Activated naive CD8-positive, alpha-beta T cell treated with anti-CD3 and anti-CD28 coated beads, Interleukin-2, amount 50 U/mL, for 24 hours (primary cell): ENCODE measurements at regions not wholly inside any gene's neighbourhood (a gene's known extent, or its start where the extent isn't known, plus 50 kb on each side); places are given as distances from the start of the nearest gene placed in this dataset.
"Not testable (repeated sequence)": the region's sequence is repeated elsewhere in the genome, so short reads cannot be mapped to it uniquely, and the experiment has no call there.

Experiments used
- ATAC-seq: fragments of 150-1000 bp; cut with Tn5 transposase; one replicate; pipeline ENCODE4 v1.10.0; 2021
- DNase-seq: peaks from one replicate; pipeline ENCODE4 v3.0.0; 2021
- H3K27ac Mint-ChIP-seq: one replicate; pipeline ENCODE4 v1.8.0; 2021; ENCODE audit warnings: mild to moderate bottlenecking, mixed read lengths
- H3K27me3 Mint-ChIP-seq: one replicate; pipeline ENCODE4 v1.8.0; 2021; ENCODE audit warnings: mixed read lengths
- H3K36me3 Mint-ChIP-seq: one replicate; pipeline ENCODE4 v1.8.0; 2021; ENCODE audit warnings: low read depth, mixed read lengths
- H3K4me1 Mint-ChIP-seq: one replicate; pipeline ENCODE4 v1.8.0; 2021; ENCODE audit warnings: mixed read lengths
- H3K4me3 Mint-ChIP-seq: one replicate; pipeline ENCODE4 v1.8.0; 2021; ENCODE audit warnings: mild to moderate bottlenecking, moderate library complexity, mixed read lengths
- H3K9me3 Mint-ChIP-seq: one replicate; pipeline ENCODE4 v1.8.0; 2021; ENCODE audit warnings: mixed read lengths

DNA sequence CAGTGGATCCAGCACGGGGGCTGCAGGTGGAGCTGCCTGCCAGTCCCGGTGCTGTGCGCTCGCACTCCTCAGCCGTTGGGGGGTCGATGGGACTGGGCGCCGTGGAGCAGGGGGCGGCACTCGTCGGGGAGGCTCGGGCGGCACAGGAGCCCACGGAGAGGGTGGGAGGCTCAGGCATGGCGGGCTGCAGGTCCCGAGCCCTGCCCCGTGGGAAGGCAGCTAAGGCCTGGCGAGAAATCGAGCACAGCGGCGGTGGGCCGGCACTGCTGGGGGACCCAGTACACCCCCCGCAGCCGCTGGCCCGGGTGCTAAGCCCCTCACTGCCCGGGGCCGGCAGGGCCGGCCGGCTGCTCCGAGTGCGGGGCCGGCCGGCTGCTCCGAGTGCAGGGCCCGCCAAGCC is 52.3 kb upstream of the MARK1 start:
- H3K27me3 Mint-ChIP-seq, H3K4me3 Mint-ChIP-seq, ATAC-seq, H3K4me1 Mint-ChIP-seq, H3K36me3 Mint-ChIP-seq, DNase-seq, H3K27ac Mint-ChIP-seq, H3K9me3 Mint-ChIP-seq: not testable (repeated sequence)

DNA sequence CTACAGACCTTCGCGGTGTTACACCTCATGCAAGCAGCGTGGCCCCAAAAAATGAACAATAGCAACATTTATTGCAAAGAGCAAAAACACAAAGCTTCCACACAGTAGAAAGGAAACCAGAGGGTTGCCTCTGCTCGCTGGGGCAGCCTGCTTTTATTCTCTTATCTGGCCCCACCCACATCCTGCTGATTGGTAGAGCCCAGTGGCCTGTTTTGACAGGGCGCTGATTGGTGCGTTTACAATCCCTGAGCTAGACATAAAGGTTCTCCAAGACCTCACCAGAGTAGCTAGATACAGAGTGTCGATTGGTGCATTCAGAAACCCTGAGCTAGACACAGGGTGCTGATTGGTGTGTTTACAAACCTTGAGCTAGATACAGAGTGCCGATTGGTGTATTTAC is 52.8 kb upstream of the MARK1 start:
- H3K27ac Mint-ChIP-seq, H3K36me3 Mint-ChIP-seq, H3K27me3 Mint-ChIP-seq, DNase-seq, H3K4me1 Mint-ChIP-seq, ATAC-seq, H3K4me3 Mint-ChIP-seq, H3K9me3 Mint-ChIP-seq: not testable (repeated sequence)

DNA sequence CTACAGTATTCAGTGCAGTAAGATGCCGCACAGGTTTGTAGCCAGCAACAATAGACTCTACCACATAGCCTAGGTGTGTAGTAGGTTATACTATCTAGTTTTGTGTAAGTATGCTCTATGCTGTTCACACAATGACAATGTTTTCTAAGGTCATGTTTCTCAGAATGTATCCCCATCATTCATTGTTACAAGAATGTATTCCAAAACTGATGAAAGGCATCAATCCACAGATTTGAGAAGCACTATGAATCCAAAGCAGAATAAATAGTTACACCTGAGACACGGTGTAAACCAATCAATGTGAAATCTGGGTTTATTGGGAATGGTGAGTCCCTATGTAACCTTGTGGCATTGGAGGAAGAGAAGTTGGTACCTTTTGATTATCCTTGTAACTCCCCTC is 54.5 kb upstream of the MARK1 start:
- no peak for ATAC-seq
- H3K4me3 Mint-ChIP-seq, result no peak overlapping the region
- H3K4me1 Mint-ChIP-seq, result no peaks in the 10 kb centered on the region
- H3K27ac Mint-ChIP-seq, result no peak overlapping the region
- no peaks in the 10 kb centered on the region for H3K36me3 Mint-ChIP-seq
- H3K27me3 Mint-ChIP-seq, result no peaks in the 10 kb centered on the region
- H3K9me3 Mint-ChIP-seq, result no peaks in the 10 kb centered on the region
- no peak for DNase-seq

DNA sequence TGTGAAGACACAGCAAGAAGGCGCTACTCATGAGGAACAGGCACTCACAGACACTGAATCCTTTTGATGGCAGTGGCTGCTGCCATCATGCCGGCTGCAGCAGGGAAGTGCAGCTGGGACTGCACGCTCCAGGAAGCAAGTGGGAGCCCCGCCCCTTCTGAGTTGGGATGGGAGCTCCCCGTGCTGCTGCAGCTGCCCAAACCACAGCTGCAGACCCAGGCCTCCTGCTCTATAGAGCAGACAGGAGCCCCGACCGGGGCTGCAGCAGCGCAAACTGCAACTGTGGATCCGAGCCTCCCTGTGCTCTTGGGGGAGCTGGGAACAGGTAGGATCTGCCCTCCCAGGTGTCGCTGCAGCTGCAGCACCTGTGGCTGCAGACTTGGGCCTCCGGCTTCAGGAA is 65.2 kb upstream of the MARK1 start:
- Mint-ChIP-seq H3K4me3 (no peak overlapping the region), H3K27me3 (peaks cover 1% of the 10 kb centered on the region), H3K27ac (no peak overlapping the region), H3K4me1 (no peaks in the 10 kb centered on the region), H3K9me3 (no peaks in the 10 kb centered on the region), H3K36me3 (no peaks in the 10 kb centered on the region)
- DNase-seq (no peak), ATAC-seq (no peak)

DNA sequence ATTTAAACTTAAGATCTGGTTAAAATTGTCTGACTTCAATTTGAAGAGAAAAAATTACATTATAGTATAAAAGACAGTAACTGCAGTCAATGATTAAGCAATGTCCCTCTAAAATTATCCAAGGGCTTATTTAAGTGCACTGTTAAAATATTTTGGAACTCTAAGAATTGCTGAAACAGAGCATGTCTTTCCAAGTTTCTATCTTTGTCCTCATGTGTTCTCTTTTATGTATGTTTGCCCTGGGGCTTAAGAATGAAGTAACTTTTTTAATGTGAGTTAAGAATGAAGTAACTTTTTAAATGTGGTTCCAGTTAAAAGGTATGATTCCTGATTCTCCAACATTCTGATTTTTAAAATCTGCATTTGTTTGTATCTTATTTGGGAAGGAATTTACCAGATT is 69.0 kb upstream of the MARK1 start:
- H3K36me3 Mint-ChIP-seq, result no peaks in the 10 kb centered on the region
- no peak for DNase-seq
- no peaks in the 10 kb centered on the region for H3K4me1 Mint-ChIP-seq
- peaks cover 12% of the 10 kb centered on the region for H3K27me3 Mint-ChIP-seq
- no peaks in the 10 kb centered on the region for H3K9me3 Mint-ChIP-seq
- H3K4me3 Mint-ChIP-seq, result no peak overlapping the region
- no peak overlapping the region for H3K27ac Mint-ChIP-seq
- no peak for ATAC-seq

DNA sequence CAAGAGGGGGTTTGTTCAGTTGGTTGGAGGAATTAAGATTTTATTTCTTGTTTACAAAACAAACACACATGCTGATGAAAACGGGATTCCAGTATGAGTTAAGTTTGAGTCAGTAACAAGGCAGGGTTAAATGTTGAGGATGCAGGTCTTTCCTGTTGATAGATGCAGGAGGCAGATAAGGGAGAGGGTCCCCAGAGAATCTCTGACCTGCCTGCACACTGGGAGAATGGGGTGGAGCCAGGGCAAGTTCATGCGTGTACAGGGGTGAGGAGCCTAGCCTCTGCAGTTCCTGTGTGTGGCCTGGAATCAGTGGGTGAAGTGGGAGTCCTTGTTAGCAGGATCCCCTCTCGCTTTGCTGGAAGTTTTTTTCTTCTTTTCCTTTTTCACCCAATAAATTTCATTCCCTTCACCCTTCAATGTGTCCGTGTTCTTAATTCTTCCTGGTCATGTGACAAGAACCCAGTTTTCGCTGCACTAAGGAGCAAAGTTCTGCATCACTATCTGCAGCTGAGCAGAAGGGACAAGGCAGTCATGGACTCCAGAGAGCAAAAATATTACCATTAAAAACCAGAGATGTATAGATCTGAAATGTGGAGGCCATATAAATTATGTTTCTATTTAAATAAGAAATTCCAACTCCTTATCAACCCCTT is 69.9 kb upstream of the MARK1 start:
- no peak overlapping the region for H3K4me3 Mint-ChIP-seq
- no peak for ATAC-seq
- H3K4me1 Mint-ChIP-seq, result no peaks in the 10 kb centered on the region

DNA sequence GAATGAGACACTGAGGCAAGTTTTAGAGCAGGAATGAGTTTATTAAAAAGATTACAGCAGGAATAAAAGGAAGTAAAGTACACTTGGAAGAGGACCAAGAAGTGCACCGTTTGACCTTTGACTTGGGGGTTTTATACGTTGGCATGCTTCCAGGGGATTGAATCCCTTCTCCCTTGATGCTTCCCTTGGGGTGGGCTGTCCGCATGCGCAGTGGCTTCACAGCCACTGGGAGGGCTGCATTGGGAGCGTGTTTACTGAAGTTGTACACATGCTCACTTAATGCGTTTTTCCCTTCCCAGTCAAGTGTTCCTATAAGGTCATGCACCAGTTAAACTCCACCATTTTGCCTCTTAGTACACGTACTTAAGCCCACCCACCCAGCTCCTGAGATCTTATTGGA is 72.4 kb upstream of the MARK1 start:
- no peak overlapping the region for H3K4me3 Mint-ChIP-seq
- DNase-seq, result no peak
- peaks cover 13% of the 10 kb centered on the region for H3K27me3 Mint-ChIP-seq
- no peak overlapping the region for H3K27ac Mint-ChIP-seq
- no peak for ATAC-seq
- H3K36me3 Mint-ChIP-seq, result no peaks in the 10 kb centered on the region
- H3K4me1 Mint-ChIP-seq, result no peaks in the 10 kb centered on the region
- no peaks in the 10 kb centered on the region for H3K9me3 Mint-ChIP-seq

More for the DNA sequence above, 69.9 kb upstream of the MARK1 start:
- Mint-ChIP-seq H3K27ac (no peak overlapping the region), H3K36me3 (no peaks in the 10 kb centered on the region), H3K9me3 (no peaks in the 10 kb centered on the region), H3K27me3 (peaks cover 12% of the 10 kb centered on the region)
- no peak for DNase-seq

DNA sequence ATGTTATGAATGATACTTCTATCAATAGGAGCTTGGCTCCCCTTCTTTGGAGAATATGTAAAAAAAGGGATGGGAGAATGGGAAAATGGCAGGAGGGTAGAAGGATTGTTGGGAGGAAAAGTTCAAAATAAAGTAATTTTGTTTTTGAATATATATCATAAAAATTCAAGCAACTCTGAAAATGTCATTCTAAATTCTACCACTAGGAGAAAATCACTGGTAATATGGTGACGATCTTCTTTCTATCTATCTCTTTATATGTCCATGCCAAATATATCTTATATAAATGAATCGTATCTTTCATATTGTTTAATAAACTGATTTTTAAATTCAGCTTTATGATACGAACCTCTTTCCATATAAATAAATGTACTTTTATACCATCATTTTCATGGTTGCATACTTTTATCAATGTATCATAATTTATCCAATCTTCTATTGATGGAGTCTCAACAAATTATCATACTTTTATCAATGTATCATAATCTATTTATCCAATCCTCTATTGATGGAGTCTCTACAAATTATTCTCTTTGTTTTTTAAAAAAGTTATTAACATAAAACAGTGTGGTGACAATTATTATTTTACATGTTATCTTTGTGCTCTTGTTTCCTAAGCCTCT is 73.7 kb upstream of the MARK1 start:
- Mint-ChIP-seq H3K36me3 (no peaks in the 10 kb centered on the region), H3K4me1 (no peaks in the 10 kb centered on the region), H3K9me3 (no peaks in the 10 kb centered on the region), H3K27ac (no peak overlapping the region), H3K4me3 (no peak overlapping the region), H3K27me3 (peaks cover 13% of the 10 kb centered on the region)
- ATAC-seq, result no peak
- DNase-seq, result no peak

DNA sequence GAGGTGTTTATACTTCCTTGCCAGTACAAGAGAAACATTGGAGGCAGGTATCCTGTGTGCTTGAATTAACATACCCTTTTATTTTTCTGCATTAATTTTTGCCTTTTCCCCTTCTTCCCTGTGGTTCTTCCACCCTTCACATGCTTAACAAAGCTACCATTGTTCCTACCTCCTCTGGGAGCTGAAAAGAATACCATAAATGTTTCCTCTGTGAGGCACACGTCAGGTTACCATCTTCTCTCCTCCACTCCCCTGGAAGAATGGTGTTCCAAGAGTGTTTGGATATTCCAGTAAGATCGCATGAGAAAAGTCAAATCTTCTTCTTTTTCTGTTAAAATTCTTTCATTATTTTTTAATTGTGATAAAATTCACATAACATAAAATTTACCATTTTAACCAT is 74.6 kb upstream of the MARK1 start:
- H3K36me3 Mint-ChIP-seq, result no peaks in the 10 kb centered on the region
- H3K4me3 Mint-ChIP-seq, result no peak overlapping the region
- no peak overlapping the region for H3K27ac Mint-ChIP-seq
- no peaks in the 10 kb centered on the region for H3K9me3 Mint-ChIP-seq
- no peaks in the 10 kb centered on the region for H3K4me1 Mint-ChIP-seq
- peaks cover 13% of the 10 kb centered on the region for H3K27me3 Mint-ChIP-seq
- no peak for DNase-seq
- ATAC-seq, result no peak

DNA sequence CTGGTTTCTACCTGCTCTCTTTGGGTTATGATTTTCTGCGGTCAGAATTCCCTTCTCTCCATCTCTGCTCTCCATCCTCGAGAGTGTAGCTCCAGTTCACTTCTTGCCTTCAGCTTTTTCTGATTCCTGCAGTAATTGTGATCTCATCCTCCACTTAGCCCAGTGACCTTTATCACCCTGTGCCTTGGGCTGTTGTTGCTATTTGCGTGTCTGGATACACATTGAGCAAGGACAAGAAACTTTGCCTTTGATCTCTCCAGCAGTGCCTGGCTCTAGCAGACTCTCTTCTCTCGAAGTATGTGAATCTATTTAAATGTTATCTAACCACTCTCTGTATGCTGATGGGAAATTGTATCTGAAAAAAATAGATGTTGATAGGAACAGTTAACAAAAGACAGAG is 76.4 kb upstream of the MARK1 start:
- Mint-ChIP-seq H3K4me3 (no peak overlapping the region), H3K9me3 (no peaks in the 10 kb centered on the region), H3K36me3 (no peaks in the 10 kb centered on the region), H3K27ac (no peak overlapping the region), H3K27me3 (peaks cover 12% of the 10 kb centered on the region), H3K4me1 (no peaks in the 10 kb centered on the region)
- DNase-seq, result no peak
- ATAC-seq, result no peak

DNA sequence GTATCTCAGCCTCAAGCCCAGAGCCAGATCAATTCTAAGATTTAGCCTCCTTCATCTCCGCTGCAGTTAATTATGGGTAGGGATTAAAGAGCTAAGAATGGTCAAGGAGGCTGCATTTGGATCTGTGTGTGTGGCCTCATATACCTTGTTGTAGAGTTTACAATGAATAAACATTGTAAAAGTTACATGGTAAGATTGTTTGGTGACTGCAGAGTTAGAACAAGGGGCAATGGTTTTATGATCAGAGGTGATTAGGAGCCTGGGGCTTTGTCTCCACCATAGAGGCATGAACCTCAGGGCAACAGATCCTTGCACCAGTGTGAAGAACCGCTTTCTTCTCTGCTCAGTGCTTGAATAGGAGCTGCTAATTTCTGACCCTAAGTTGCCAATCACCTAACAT is 77.0 kb upstream of the MARK1 start:
- H3K4me1 Mint-ChIP-seq, result no peaks in the 10 kb centered on the region
- no peak overlapping the region for H3K4me3 Mint-ChIP-seq
- H3K9me3 Mint-ChIP-seq, result no peaks in the 10 kb centered on the region
- DNase-seq, result no peak
- no peak overlapping the region for H3K27ac Mint-ChIP-seq
- H3K36me3 Mint-ChIP-seq, result no peaks in the 10 kb centered on the region
- H3K27me3 Mint-ChIP-seq, result peaks cover 12% of the 10 kb centered on the region
- no peak for ATAC-seq

DNA sequence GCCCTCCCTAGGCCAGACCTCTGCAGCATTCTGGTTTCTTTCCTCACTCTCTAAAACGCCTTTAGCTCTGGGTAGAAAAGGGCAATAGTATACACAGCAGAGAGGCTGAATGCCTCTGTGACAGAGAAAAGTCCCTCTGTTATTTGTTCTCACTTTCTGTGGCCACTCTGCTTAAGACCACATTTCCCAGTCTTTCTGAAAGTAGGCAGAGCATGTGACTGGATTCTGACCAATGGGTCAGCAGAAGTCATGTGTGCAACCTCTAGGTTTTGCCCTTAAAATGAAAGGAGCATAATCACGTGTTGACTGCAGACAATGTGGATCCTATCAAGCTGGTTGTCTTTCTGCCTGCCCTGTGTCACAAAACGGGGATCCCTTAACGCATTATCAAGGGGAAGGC is 79.7 kb upstream of the MARK1 start:
- H3K27ac Mint-ChIP-seq, result no peak overlapping the region
- peaks cover 5% of the 10 kb centered on the region for H3K9me3 Mint-ChIP-seq
- ATAC-seq (no peak), DNase-seq (no peak)
- H3K36me3 Mint-ChIP-seq, result no peaks in the 10 kb centered on the region
- no peak overlapping the region for H3K4me3 Mint-ChIP-seq
- peaks cover 7% of the 10 kb centered on the region for H3K27me3 Mint-ChIP-seq
- no peaks in the 10 kb centered on the region for H3K4me1 Mint-ChIP-seq

DNA sequence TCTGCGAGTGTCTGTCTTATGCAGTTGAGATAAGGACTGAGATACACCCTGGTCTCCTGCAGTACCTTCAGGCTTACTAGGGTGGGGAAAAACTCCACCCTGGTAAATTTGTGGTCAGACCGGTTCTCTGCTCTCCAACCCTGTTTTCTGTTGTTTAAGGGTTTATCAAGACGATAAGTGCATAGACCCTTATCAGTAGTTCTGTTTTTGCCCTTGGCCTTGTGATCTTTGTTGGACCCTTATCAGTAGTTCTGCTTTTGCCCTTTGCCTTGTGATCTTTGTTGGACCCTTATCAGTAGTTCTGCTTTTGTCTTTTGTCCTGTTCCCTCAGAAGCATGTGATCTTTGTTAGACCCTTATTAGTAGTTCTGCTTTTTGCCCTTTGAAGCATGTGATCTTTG is 83.3 kb upstream of the MARK1 start:
- H3K36me3 Mint-ChIP-seq, H3K4me3 Mint-ChIP-seq, H3K9me3 Mint-ChIP-seq, DNase-seq, ATAC-seq, H3K27me3 Mint-ChIP-seq, H3K27ac Mint-ChIP-seq, H3K4me1 Mint-ChIP-seq: not testable (repeated sequence)

DNA sequence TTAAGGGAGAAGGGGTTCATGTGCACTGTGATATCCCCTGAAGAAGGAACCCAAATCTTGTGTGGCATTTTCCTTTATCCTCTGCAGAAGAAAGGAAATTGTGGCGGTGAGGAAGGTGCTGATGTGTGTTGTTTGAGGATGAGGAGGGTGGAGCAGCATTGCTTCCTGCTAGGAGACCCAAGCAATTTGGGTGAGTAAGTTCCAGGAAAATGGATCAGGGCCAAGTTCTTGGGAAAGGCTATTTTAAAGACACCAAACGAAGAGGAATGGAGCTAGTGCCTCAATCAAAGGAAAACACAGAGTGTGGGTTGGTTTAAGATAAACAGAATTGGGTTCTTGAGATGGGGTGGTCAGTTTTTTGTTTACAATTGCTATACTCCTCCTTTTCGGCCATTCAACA is 86.7 kb upstream of the MARK1 start:
- no peak for DNase-seq
- Mint-ChIP-seq H3K4me1 (no peaks in the 10 kb centered on the region), H3K27me3 (peaks cover 3% of the 10 kb centered on the region)

DNA sequence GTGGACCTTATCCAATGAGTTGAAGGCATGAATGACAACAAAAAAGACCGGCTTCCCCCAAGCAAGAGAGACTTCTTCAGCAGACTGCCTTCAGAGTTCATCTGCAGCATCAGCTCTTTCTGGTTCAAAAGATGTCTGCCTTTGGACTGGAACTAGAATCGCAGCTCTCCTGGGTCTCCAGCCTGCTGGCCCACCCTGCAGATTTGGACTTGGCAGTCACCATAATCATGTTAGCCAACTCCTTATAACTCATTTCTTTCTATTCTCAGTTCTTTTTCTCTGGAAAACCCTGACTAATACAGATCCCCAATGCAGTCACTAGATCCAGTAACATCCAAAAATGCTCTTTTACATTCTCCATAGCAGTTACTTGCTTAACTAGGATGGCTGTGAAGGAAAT is 89.2 kb upstream of the MARK1 start:
- ATAC-seq (no peak), DNase-seq (no peak)
- H3K36me3 Mint-ChIP-seq, result no peaks in the 10 kb centered on the region
- H3K27ac Mint-ChIP-seq, result no peak overlapping the region
- no peaks in the 10 kb centered on the region for H3K9me3 Mint-ChIP-seq
- H3K27me3 Mint-ChIP-seq, result peaks cover 6% of the 10 kb centered on the region
- no peak overlapping the region for H3K4me3 Mint-ChIP-seq
- no peaks in the 10 kb centered on the region for H3K4me1 Mint-ChIP-seq

More for the DNA sequence above, 86.7 kb upstream of the MARK1 start:
- ATAC-seq, result no peak
- no peak overlapping the region for H3K4me3 Mint-ChIP-seq
- H3K36me3 Mint-ChIP-seq, result no peaks in the 10 kb centered on the region
- no peak overlapping the region for H3K27ac Mint-ChIP-seq
- peaks cover 5% of the 10 kb centered on the region for H3K9me3 Mint-ChIP-seq

DNA sequence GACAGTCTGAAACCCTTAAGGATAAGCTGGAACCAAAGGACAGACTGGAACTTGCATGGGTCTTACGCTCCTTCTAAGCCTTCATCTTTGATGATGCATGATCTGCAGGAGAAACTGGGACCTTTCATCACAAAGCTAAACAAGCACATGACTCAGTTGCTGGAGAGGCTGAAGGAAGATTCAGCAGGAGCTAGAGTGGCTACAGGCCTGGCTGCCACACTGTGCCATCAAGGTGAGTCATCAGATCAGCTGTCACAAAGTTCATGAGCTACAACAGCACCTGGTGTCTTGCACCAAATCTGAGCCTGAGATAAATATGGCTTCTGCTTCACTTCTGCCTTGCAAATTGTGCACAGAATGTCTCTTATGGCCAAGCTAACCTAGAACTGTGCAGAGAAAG is 95.5 kb upstream of the MARK1 start:
- no peaks in the 10 kb centered on the region for H3K36me3 Mint-ChIP-seq
- H3K9me3 Mint-ChIP-seq, result no peaks in the 10 kb centered on the region

More for the DNA sequence above, 95.5 kb upstream of the MARK1 start:
- H3K4me3 Mint-ChIP-seq, result no peak overlapping the region
- H3K27ac Mint-ChIP-seq, result no peak overlapping the region
- no peaks in the 10 kb centered on the region for H3K4me1 Mint-ChIP-seq
- peaks cover 7% of the 10 kb centered on the region for H3K27me3 Mint-ChIP-seq
- ATAC-seq (no peak), DNase-seq (no peak)
